ENCODE measurements at regions not wholly inside any gene's neighbourhood (a gene's known extent, or its start where the extent isn't known, plus 50 kb on each side); places are given as distances from the start of the nearest gene placed in this dataset.

DNA sequence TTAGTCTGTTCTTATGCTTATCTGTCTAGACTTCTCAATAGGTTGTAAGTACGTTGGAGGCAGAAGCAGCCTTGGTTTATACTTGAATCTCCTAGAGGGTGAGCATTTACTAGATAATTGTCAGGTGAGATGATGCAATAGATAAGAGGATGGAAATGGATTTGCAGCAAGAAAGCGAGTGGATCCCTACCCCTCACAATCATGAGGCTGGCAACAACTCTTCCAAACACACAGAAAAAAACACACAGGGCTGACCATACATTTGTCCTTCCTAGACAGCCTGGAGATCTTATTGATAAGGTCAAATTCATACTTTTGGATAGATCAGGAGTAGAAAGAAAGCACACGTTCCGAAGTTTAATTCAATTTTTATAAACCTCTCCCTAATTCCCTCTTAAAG lies 481.4 kb upstream of the CAMK1G start:
- no peaks in the 10 kb centered on the region for H3K27me3 ChIP-seq
- no peaks in the 10 kb centered on the region for H3K36me3 ChIP-seq
- intact Hi-C loops (cut with DNase I), result no loop called here
- 85 to 87% methylated on average over 4 of the region's 4 CpGs for WGBS, 2 donors
- no peak overlapping the region for H3K4me3 ChIP-seq
- H3K27ac ChIP-seq, result no peak overlapping the region
- no peak for TF ChIP-seq POLR2AphosphoS5 (IDR thresholded peaks at IDR 0.05)
- no peak for TF ChIP-seq EP300 (IDR thresholded peaks at IDR 0.05)
- TF ChIP-seq POLR2A (IDR thresholded peaks at IDR 0.05), result no peak
- H3K9me3 ChIP-seq, result no peaks in the 10 kb centered on the region
- no peak for DNase-seq
- H3K4me1 ChIP-seq, result peaks cover 0 to 13% (median 9%) of the 10 kb centered on the region in 4 donors

DNA sequence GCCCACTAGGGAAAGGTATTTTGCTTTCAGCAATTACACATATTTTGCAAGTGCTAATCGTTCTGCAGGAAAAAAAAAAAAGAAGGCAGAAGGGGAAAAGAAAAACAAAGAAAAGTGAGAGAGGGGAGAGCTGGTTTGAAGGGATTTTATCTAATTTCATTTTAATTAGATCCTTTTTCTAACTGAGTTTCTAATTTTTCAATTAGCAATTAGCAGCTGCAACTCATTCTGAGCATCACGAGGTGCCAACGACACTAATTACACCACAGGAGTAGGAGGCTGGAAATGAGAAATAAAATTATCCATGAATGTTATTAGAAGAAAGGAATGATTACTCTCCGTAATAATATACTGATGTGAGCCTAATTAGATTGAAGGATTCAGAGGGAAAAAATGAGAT lies 481.0 kb upstream of the CAMK1G start:
- intact Hi-C loops (cut with DNase I), result no loop called here
- H3K36me3 ChIP-seq, result no peaks in the 10 kb centered on the region
- no peak overlapping the region for H3K4me3 ChIP-seq
- TF ChIP-seq, protein P1, sequence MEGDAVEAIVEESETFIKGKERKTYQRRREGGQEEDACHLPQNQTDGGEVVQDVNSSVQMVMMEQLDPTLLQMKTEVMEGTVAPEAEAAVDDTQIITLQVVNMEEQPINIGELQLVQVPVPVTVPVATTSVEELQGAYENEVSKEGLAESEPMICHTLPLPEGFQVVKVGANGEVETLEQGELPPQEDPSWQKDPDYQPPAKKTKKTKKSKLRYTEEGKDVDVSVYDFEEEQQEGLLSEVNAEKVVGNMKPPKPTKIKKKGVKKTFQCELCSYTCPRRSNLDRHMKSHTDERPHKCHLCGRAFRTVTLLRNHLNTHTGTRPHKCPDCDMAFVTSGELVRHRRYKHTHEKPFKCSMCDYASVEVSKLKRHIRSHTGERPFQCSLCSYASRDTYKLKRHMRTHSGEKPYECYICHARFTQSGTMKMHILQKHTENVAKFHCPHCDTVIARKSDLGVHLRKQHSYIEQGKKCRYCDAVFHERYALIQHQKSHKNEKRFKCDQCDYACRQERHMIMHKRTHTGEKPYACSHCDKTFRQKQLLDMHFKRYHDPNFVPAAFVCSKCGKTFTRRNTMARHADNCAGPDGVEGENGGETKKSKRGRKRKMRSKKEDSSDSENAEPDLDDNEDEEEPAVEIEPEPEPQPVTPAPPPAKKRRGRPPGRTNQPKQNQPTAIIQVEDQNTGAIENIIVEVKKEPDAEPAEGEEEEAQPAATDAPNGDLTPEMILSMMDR (IDR thresholded peaks at IDR 0.05), result no peak
- TF ChIP-seq POLR2A (IDR thresholded peaks at IDR 0.05), result no peak
- TF ChIP-seq EP300 (IDR thresholded peaks at IDR 0.05), result no peak
- TF ChIP-seq POLR2AphosphoS5 (IDR thresholded peaks at IDR 0.05), result no peak
- no peak overlapping the region for H3K27ac ChIP-seq
- WGBS, 2 donors, result 73 to 86% methylated on average over 4 of the region's 4 CpGs
- H3K9me3 ChIP-seq, result no peaks in the 10 kb centered on the region
- DNase-seq, result no peak
- H3K27me3 ChIP-seq, result no peaks in the 10 kb centered on the region
- peaks cover 0 to 13% (median 9%) of the 10 kb centered on the region in 4 donors for H3K4me1 ChIP-seq

DNA sequence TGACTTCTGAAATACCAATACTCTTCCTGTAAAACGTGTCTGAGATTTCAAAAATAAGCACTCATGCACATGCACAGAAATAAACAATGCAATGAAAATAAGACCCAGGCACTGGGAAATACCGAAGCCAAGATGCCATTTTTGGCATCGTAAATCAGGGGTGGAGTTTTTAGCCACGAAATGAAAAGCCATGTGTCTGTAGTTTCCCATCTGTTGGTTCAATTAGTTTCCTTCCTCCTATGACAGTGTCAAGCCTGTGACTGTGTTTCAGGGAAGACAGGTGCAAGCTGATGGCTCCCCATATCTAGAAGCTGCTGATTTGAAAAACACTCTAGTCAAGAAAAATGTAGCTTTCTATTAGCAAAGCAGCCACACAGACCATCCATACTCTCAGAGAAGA lies 480.4 kb upstream of the CAMK1G start:
- Histone ChIP-seq H3K27me3 (no peaks in the 10 kb centered on the region), H3K27ac (no peak overlapping the region), H3K36me3 (no peaks in the 10 kb centered on the region), H3K4me1 (peaks cover 0 to 13% (median 9%) of the 10 kb centered on the region in 4 donors), H3K4me3 (no peak overlapping the region), H3K9me3 (no peaks in the 10 kb centered on the region)
- no peak for DNase-seq
- 22 to 31% methylated on average over 4 of the region's 4 CpGs for WGBS, 2 donors
- intact Hi-C loops (cut with DNase I), result no loop called here
- TF ChIP-seq EP300 (IDR thresholded peaks at IDR 0.05), result no peak
- no peak for TF ChIP-seq POLR2A (IDR thresholded peaks at IDR 0.05)
- TF ChIP-seq, protein P1 (IDR thresholded peaks at IDR 0.05), result no peak
- TF ChIP-seq POLR2AphosphoS5 (IDR thresholded peaks at IDR 0.05), result no peak

DNA sequence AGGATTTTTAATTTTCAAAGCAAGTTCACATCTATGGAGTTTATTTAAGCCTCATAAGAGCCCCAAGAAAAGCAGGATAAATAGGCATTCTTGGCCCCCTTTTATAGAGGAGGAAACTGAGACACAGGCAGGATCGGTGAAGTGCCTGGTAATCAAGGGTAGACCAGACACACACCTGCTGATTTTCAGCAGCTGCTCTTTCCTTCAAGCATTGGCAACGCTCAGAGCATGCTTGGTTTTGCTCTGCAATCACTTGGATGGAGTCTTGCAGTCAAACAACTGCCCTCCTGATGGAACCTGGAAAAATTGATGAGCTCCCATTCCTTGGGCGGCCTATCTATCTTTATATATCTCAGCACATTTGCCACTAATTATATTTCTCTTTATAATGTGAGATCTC lies 478.9 kb upstream of the CAMK1G start:
- Histone ChIP-seq H3K4me3 (no peak overlapping the region), H3K9me3 (no peaks in the 10 kb centered on the region), H3K4me1 (peaks cover 0 to 13% (median 9%) of the 10 kb centered on the region in 4 donors), H3K27ac (no peak overlapping the region), H3K36me3 (no peaks in the 10 kb centered on the region), H3K27me3 (no peaks in the 10 kb centered on the region)
- TF ChIP-seq POLR2AphosphoS5 (IDR thresholded peaks at IDR 0.05) (no peak), POLR2A (IDR thresholded peaks at IDR 0.05) (no peak), EP300 (IDR thresholded peaks at IDR 0.05) (no peak)
- TF ChIP-seq, protein P1 (IDR thresholded peaks at IDR 0.05), result no peak
- WGBS, 2 donors, result 78 to 86% methylated on average over 3 of the region's 3 CpGs
- intact Hi-C loops (cut with DNase I), result no loop called here
- no peak for DNase-seq

DNA sequence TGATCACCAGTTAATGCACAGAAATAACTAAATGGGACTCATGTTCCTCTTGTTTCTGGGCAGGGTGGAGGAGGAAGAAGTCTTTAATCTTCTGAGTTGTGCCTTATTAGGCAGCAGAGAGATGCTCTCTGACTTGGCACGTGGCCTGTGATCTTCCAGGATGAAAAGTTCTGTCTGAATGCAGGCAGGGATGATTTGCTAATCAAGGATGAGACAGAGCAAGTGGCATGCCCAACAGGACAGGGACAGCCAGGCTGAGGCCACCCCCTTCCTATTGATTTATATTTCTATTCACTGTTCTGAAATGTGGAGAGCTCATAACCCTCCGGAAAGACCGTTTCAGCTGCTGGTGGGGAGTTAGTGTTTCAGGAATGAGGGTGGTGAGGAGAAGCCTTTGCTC lies 477.8 kb upstream of the CAMK1G start:
- intact Hi-C loops (cut with DNase I), result no loop called here
- no peak for TF ChIP-seq POLR2A (IDR thresholded peaks at IDR 0.05)
- TF ChIP-seq POLR2AphosphoS5 (IDR thresholded peaks at IDR 0.05), result no peak
- TF ChIP-seq, protein P1 (IDR thresholded peaks at IDR 0.05), result no peak
- no peak for TF ChIP-seq EP300 (IDR thresholded peaks at IDR 0.05)
- no peaks in the 10 kb centered on the region for H3K36me3 ChIP-seq

More for the DNA sequence above, 477.8 kb upstream of the CAMK1G start:
- peaks cover 0 to 13% (median 9%) of the 10 kb centered on the region in 4 donors for H3K4me1 ChIP-seq
- WGBS, 2 donors, result 68 to 79% methylated on average over 3 of the region's 3 CpGs
- H3K27ac ChIP-seq, result peak overlapping the region in 1 of 4 donors; percentile 6
- no peak overlapping the region for H3K4me3 ChIP-seq
- H3K27me3 ChIP-seq, result no peaks in the 10 kb centered on the region
- no peaks in the 10 kb centered on the region for H3K9me3 ChIP-seq
- DNase-seq, result no peak

All from sigmoid colon (tissue), 6 donors.